ENCODE measurements at regions not wholly inside any gene's neighbourhood (a gene's known extent, or its start where the extent isn't known, plus 50 kb on each side); places are given as distances from the start of the nearest gene placed in this dataset.
"Not testable (repeated sequence)": the region's sequence is repeated elsewhere in the genome, so short reads cannot be mapped to it uniquely, and the experiment has no call there.

DNA sequence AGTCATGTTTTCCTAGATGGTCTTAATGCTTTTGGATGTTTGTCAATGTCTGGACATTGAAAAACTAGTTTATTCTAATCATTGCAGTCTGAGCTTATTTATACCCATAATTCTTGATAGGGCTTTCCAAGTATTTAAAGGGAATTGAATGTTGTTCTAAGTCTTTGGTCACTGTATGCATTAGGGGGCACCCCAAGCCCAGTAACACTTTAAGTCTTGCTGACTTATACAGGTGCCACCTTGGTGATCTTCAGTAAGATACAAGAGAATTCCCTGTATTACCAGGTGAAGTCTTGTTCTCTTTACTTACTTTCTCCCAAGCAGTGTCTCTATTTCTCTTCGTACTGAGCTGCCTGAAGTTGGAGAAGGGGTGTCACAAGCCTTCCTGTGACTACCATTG lies 250.1 kb upstream of the OR4C13 start:
- POLR2A ChIA-PET; CTCF ChIA-PET; DNase-seq (ENCODE audit: extremely low spot score): not testable (repeated sequence)

GRCh38 chr11:49750447-49750846 lies 201.7 kb upstream of the OR4C13 start:
- DNase-seq (ENCODE audit: extremely low spot score); CTCF ChIA-PET; POLR2A ChIA-PET: not testable (repeated sequence)

DNA sequence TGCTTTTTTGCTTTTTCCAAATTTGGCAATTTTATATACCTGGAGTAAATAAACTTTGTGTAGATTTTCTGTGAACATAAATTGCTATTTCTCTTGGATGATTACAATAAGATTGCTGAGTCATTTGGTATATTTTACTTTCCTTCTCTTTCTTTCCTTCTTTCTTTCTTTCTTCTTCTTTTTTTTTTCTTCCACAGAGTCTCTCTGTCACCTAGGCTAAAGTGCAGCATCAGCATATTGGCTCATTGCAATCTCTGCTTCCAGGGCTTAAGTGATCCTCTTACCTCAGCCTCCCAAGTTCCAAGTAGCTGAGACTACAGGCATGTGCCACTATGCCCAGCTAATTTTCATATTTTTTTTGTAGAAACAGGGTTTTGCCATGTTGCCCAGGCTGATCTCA lies 201.2 kb upstream of the OR4C13 start:
- CTCF ChIA-PET; DNase-seq (ENCODE audit: extremely low spot score); POLR2A ChIA-PET: not testable (repeated sequence)

DNA sequence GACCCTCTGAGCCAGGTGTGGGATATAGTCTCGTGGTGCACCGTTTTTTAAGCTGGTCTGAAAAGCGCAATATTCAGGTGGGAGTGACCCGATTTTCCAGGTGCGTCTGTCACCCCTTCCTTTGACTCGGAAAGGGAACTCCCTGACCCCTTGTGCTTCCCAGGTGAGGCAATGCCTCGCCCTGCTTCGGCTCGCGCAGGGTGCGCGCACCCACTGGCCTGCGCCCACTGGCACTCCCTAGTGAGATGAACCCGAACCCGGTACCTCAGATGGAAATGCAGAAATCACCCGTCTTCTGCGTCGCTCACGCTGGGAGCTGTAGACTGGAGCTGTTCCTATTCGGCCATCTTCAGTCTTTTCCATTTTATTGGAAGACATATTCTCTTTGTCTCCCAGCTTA lies 171.4 kb upstream of the OR4C13 start:
- DNase-seq (ENCODE audit: extremely low spot score); POLR2A ChIA-PET: not testable (repeated sequence)
- CTCF ChIA-PET: interaction anchor here (1.2 kb wide), 1 partner anchor 9 kb away, joined by 3 read pairs; no protein-coding TSS in a partner anchor

- CTCF ChIA-PET: interaction anchor here (1.2 kb wide), 1 partner anchor 8 kb away, joined by 3 read pairs; no protein-coding TSS in a partner anchor
- POLR2A ChIA-PET; DNase-seq (ENCODE audit: extremely low spot score): not testable (repeated sequence)
Measured at GRCh38 chr11:49782000-49782399, 170.2 kb upstream of the OR4C13 start.

GRCh38 chr11:49783841-49784240 lies 168.3 kb upstream of the OR4C13 start:
- POLR2A ChIA-PET; CTCF ChIA-PET; DNase-seq (ENCODE audit: extremely low spot score): not testable (repeated sequence)

DNA sequence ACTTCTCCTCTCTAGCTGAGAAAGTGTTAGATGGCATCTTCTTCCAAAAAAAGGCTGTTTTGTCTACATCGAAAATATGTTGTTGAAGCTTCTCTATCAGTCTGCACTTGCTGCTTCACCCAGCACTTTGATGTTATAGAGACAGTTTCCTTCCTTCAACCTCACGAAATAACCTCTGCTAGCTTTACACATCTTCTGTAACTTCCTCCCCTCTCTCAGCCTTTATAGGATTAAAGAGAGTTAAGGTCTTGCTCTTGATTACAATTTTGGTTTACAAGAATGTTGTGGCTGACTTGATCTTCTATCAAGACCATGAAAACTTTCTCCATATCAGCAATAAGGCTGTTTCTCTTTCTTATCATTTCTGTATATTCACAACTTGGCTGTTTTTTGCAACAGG lies 162.4 kb upstream of the OR4C13 start:
- DNase-seq (ENCODE audit: extremely low spot score); POLR2A ChIA-PET: not testable (repeated sequence)
- CTCF ChIA-PET: interaction anchor here (0.8 kb wide), 1 partner anchor 8 kb away, joined by 3 read pairs; no protein-coding TSS in a partner anchor

- POLR2A ChIA-PET; DNase-seq (ENCODE audit: extremely low spot score); CTCF ChIA-PET: not testable (repeated sequence)
Measured at GRCh38 chr11:49798206-49798837, 153.9 kb upstream of the OR4C13 start.

GRCh38 chr11:49817705-49818430 lies 134.3 kb upstream of the OR4C13 start:
- CTCF ChIA-PET; POLR2A ChIA-PET; DNase-seq (ENCODE audit: extremely low spot score): not testable (repeated sequence)

DNA sequence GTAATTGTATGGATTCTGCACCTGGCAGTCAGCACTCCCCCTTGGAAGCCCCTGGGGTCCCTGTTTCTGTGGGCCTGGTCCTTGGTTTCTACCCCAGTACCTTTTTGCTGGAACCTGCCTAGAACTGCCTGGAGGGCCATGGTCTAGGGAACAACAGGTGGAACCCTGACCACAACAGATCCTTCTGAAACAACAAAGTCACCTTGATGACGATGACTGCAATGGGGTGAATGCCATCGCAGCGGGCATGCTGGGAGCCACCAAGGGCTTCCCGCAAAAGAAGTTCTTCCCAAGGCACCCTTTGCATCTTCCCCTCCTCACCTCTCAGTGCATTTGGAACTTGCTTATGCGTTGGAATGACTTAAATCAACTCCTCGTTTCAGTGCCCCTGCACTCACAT lies 129.0 kb upstream of the OR4C13 start:
- POLR2A ChIA-PET; CTCF ChIA-PET; DNase-seq (ENCODE audit: extremely low spot score): not testable (repeated sequence)

GRCh38 chr11:49850541-49850940 lies 101.7 kb upstream of the OR4C13 start:
- CTCF ChIA-PET; POLR2A ChIA-PET; DNase-seq (ENCODE audit: extremely low spot score): not testable (repeated sequence)

DNA sequence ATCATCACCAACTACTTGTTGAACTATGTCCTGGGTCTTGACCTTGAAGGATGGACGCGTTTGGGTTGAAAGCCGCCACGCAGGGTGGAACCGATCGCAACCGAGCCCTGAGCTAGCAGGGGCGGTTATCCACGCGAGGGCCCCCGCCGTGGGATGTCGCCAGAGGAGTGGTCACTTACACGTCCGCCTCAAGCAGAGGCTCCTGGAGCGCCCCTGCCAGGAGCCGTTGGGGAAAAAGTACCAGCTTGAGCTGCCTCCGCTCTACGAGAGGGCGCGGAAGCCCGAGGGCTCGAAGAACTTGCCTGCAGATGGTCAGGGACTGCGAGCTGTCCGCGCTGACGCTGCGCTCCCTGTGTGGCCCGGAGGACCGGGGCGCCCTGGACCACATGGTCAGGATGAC lies 100.7 kb upstream of the OR4C13 start:
- CTCF ChIA-PET: no interaction called here
- DNase-seq (ENCODE audit: extremely low spot score): no peak
- TF ChIP-seq, protein P1, sequence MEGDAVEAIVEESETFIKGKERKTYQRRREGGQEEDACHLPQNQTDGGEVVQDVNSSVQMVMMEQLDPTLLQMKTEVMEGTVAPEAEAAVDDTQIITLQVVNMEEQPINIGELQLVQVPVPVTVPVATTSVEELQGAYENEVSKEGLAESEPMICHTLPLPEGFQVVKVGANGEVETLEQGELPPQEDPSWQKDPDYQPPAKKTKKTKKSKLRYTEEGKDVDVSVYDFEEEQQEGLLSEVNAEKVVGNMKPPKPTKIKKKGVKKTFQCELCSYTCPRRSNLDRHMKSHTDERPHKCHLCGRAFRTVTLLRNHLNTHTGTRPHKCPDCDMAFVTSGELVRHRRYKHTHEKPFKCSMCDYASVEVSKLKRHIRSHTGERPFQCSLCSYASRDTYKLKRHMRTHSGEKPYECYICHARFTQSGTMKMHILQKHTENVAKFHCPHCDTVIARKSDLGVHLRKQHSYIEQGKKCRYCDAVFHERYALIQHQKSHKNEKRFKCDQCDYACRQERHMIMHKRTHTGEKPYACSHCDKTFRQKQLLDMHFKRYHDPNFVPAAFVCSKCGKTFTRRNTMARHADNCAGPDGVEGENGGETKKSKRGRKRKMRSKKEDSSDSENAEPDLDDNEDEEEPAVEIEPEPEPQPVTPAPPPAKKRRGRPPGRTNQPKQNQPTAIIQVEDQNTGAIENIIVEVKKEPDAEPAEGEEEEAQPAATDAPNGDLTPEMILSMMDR (IDR thresholded peaks at IDR 0.05; ENCODE audit: control extremely low read depth, extremely low read depth, low read depth, missing control alignments): no peak
- POLR2A ChIA-PET: no interaction called here

GRCh38 chr11:49851971-49852389 lies 100.2 kb upstream of the OR4C13 start:
- DNase-seq (ENCODE audit: extremely low spot score): no peak
- ChIA-PET POLR2A (no interaction called here), CTCF (no interaction called here)
- TF ChIP-seq, protein P1 (IDR thresholded peaks at IDR 0.05; ENCODE audit: control extremely low read depth, extremely low read depth, low read depth, missing control alignments): no peak

GRCh38 chr11:49888875-49889274 lies 63.3 kb upstream of the OR4C13 start:
- POLR2A ChIA-PET; CTCF ChIA-PET; DNase-seq (ENCODE audit: extremely low spot score): not testable (repeated sequence)

DNA sequence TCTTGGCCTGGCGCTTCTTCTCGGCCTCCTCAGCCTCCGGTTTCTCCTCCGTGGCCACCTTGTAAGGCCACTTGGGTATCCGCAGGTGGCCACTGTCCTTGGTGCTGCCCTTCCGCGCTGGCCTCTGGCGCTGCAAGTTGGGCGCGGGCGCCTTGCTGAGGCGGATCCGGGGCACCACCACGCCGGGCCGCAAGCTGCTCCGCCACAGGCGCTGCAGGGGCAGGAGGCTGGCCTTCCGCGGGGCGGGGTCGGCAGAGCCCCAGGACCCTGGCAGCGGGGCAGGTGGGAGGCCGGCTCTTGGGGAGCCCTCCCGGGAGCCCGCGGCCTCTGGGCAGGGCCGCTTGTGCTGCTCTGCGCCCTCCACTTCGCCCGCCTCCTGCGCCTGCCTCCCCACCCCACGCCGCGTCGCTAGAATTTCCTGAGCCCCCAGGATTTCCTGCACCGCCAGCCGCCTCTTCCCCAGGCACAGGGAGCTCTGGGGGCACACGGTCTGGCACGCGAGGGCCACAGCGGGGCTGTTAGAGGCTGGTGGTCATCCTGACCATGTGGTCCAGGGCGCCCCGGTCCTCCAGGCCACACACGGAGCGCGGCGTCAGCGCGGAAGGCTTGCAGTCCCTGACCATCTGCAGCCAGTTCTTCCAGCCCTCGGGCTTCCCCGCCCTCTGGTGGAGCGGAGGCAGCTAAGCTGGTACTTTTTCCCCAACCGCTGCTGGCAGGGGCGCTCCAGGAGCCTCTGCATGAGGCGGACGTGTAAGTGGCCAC lies 60.1 kb upstream of the OR4C13 start:
- POLR2A ChIA-PET; DNase-seq (ENCODE audit: extremely low spot score); CTCF ChIA-PET: not testable (repeated sequence)

DNA sequence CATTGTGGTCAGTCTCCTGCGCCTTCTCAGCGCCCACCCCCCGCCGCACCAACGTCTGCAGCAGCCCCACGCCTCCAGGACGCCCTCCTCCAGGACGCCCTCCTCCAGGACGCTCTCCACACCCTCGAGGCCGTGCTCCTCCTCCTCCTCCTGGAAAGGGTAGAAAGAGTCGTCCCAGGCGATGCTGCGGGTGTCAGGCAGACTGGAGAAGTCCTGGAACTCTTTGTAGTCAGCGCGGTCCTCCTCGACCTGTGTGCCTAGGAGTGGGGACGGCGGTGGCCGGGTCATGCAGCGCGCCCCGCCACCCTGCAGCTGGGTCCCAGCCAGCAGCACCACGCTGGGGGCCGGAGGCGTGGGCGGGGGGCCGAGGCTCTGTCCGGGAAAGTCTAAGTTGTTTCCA lies 58.7 kb upstream of the OR4C13 start:
- DNase-seq (ENCODE audit: extremely low spot score); POLR2A ChIA-PET; CTCF ChIA-PET: not testable (repeated sequence)

Data from GM10248 (cell line).